HG03196 (cell line): ENCODE measurements at regions not wholly inside any gene's neighbourhood (a gene's known extent, or its start where the extent isn't known, plus 50 kb on each side); places are given as distances from the start of the nearest gene placed in this dataset.

Experiments used
- ATAC-seq: cut with Tn5 transposase; IDR thresholded peaks from one replicate; pipeline ENCODE4 v1.9.1; 2021; ENCODE audit not compliant: unreplicated experiment

DNA sequence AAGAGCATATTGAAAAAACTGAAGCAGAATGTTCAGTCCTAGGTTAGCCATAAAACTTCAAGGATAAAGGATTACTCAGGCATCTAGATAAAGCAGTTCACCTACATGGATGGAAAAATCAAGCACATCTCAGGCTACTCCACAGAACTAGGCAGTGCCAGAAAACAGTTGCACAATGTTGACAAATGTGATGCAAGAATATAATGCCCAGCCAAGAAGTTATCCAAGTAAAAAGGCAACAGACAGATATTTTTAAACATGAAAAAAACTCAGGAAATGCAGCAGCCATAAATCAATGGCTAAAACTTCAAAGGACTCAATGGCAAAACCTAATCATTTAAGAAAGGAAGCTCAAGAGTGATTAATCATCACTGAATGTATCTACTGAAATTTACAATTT lies 456.0 kb upstream of the FAM241A start:
- ATAC-seq: no peak

- ATAC-seq: no peak
Observed at GRCh38 chr4:111689731-111690130, 455.5 kb upstream of the FAM241A start.

- ATAC-seq: no peak
Observed at GRCh38 chr4:111693758-111694157, 451.5 kb upstream of the FAM241A start.

DNA sequence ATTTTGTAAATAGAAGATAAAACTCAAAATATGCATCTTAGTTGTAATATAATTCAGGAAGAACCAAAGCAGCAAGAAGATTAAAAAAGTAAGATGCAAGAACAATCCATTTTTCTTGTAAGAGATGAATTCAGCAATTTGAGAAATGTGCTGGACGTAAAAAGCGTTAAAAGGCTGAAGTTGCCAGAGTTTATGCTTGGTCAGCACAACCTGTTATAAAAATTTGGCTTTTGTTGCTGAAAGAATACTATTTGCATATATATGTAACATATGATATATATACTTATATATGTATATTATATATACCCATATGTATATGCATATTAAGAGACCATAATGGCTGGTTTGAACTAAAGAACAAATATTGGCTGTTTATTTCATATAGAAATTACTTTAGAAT lies 449.6 kb upstream of the FAM241A start:
- no peak for ATAC-seq

- no peak for ATAC-seq
Observed at GRCh38 chr4:111696505-111696904, 448.7 kb upstream of the FAM241A start.

DNA sequence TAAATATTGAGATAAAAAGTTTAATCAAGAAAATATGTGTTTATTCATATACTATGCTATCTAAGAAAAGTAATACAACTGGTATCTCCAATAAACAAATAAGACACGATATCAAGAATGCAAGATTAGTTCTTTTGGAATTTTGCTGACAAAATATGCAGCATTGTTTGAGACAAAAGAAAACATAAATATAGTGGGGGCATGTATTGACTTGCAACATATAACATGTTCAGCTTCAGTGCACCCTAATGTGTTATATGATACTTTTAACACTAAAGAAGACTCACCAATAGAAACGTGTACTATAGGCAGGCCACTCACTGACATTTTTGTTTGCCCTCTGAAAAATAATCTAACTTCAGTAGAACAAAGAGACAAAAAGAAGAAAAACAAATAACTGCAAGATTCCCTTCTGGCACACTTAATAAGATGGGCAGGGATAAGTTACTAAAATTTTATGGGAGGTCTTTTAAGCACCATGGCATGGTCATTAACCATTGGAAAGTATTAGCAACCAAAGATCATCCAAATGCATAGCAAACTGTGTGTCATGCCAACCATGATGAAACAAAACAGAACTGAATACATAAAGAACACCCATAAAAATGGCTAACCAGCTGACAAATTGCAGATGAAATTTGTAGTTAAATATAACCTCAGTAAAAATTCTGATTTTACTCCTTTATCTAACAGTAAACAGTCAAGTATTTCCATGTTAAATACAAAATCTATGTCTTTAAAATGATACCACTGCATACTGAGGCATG lies 447.9 kb upstream of the FAM241A start:
- no peak for ATAC-seq

DNA sequence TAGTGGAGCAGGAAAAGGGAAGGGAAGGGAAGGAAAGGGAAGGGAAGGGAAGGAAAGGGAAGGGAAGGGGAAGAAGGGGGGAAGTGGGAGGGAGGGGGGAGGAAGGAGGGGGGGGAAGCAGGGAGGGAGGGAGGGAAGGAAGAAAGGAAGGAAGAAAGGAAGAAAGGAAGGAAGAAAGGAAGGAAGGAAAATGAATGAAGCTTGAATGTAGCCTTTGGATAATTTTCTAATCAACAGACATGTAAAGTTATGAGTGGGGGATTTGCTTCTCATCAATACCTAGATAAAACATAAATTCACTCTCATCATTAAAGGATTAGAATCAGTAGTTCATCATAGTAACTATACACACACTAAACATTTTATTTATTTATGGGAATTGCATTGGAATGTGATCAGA lies 446.9 kb upstream of the FAM241A start:
- ATAC-seq: no peak

DNA sequence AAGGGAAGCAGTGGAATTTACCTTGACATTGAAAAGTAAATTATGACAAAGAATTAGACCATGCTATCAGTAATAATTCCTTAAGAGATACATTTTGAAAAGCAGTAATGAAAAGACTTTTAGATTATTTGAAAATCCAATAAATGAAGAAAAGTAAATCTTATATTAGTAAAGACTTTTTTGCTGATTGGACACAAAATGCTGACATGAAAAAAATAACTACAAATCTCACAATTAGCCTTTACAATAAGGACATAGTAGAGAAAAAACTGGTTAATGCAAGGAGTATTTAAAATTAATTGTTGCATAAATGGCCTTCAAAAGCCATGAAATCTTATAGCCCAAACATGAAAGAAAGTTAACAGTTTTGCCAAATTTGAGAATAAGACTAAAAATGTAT lies 446.1 kb upstream of the FAM241A start:
- no peak for ATAC-seq

- no peak for ATAC-seq
Observed at GRCh38 chr4:111701102-111701501, 444.2 kb upstream of the FAM241A start.

- ATAC-seq: no peak
Observed at GRCh38 chr4:111707491-111707890, 437.8 kb upstream of the FAM241A start.

DNA sequence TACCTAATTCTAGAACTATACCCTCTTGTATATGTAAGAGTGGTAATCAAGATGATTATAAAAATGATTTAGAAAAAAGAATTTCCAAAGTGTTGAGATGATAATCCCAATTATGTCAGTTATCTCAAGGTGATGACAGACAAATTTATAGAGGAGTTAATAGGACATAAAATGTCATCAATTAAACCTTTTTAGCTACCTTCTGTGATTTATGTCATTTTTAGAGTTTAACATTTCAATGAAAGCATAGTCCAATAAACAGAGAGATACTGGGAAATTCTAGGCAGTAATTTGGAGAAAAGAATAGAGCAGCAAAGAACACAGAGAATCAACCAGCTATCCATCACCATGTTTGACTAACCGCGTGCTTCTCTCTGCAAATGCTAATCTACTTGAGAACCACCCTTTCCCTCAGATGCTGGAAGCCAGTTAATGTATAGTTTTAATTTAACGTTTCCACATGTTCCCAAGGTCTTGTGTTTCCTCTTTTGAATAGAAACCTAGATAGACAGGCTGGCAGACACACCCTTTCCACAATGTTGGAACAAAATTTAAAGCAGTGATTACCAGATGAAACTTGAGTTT lies 433.1 kb upstream of the FAM241A start:
- ATAC-seq: no peak

- ATAC-seq: no peak
Observed at GRCh38 chr4:111713276-111713675, 432.0 kb upstream of the FAM241A start.

GRCh38 chr4:111717921-111718320 lies 427.3 kb upstream of the FAM241A start:
- no peak for ATAC-seq

DNA sequence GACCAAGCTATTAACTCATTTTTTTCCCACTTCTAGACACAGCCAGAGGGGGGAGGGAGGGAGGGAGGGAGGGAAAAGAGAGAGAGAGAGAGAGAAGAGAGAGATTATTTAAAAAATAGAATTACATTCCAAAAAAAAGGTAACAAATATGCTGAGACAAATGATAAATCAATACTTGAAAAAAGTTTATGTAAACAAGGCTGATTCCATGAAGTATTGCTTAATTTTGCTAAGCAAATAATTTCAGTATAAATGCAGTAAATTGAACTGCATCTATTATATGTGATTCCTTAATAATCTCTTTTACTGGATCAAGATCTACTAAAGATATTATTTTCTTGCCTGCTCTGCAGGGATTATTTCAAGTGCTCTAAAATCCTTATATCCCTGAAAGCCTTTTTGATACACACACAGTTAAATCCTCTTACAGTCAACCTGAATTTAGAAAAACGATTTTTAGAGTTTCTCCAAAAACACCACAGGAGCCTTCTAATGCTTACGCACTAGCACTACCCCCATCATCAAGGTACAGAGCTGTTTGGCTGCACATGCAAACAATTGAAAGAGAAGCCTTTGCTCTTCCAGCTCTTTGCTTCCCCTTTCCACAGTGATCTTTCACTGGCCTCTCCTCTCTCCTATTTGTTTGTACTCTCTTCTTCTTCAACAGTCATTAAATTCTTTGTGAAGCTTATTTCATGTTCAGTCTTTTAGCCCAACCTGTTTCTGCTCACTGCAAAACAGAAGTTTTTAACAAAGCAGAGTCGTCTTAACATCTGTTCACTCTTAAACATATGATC lies 426.3 kb upstream of the FAM241A start:
- ATAC-seq: no peak

DNA sequence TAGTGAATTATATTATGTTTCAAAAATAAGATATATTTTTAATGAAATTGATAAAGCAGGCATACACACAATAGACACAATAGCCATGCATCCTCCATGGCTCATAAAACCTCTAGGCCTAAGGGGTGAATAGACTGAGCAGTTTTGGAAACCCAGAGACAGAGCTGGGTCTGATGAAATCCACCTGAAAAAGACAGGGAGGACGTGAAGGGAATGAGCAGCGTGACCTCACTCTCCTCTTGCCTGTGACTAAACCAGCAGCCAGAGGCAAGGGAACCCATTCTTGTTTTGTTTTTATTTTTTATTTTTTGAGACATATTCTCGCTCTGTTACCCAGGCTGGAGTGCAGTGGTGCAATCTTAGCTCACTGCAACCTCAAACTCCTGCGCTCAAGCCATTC lies 424.4 kb upstream of the FAM241A start:
- ATAC-seq: no peak

DNA sequence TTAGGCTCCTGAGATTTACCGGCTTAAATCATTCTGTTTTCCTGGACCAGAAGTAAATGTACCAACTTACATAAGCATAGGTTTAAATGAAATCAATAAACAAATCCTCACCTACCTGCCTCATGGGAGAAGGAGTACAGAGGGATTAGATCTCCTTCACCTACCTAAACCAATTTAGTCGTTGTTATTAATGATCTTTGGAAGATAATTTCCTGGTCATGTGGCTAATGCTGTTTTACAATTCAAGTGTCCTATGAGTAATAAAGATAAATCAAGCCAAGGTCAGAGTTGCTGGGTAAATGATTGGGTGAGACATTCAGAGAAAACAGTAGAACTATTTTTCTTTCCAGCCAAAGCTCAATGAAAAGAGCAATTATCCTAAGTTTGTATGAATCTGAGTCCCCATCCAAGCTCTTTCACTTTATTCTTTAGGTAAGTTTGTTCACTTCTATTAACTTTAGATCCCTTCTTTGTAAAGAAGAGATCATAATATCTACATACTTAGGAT lies 423.0 kb upstream of the FAM241A start:
- no peak for ATAC-seq

DNA sequence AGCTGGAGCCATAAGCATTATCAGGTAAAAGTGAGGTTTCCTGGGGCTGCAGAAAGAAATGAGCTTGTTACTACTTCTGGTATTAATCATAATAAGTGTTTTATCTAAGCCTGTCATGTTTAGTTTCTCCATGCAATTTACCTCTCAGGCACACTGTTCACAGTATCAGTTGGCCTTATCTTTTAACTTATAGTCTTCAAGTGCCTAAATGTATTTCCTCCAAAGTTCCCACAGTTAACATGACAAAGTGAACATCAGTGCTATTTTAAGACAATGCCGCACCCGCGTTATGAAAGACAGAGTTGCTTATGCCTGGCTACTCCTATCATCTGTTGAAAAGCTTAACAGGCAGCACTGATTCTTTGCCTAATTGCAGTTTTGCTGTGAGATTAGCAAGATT lies 408.7 kb upstream of the FAM241A start:
- no peak for ATAC-seq

DNA sequence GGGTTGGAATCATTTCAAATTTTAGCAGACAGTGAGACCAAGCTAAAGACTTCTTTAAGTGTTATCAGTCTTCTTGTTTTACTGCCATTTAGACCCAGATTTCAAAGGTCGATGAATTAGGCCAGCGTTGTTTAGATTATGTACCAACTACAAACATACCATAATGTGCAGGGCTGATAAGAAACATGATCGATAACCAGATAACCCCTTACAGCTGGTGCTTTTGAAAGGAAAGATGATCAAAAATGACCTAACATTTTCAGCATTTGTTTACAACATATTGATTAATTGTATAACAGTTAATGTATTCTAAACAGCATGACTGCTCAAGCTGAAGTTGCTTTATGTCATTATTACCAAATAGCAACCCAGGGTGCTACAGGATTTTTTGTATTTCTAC lies 400.4 kb upstream of the FAM241A start:
- ATAC-seq: no peak

GRCh38 chr4:111748157-111748556 lies 397.1 kb upstream of the FAM241A start:
- no peak for ATAC-seq

- no peak for ATAC-seq
Observed at GRCh38 chr4:111754003-111754402, 391.3 kb upstream of the FAM241A start.

- no peak for ATAC-seq
Observed at GRCh38 chr4:111755571-111755970, 389.7 kb upstream of the FAM241A start.

DNA sequence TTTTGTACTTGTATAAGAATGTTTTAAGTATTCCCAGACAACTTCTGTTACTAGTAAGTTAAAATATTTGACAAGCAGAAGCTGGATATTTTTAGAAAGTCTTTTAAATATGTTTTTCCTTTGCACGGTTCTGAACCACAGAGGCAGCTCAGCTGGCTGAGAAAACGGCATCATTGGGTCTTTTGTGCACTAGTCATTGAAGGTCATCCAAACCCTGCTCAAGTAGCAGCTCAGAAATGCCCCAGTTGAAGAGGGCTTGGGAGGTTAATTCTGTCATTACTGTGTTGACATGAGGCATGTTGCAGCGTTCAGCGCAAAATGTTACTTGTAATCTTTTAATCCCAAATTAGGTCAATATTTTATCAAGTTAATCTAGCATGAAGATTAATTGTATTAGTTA lies 383.7 kb upstream of the FAM241A start:
- no peak for ATAC-seq
